CD4-positive, alpha-beta T cell (primary cell): ENCODE measurements at regions not wholly inside any gene's neighbourhood (a gene's known extent, or its start where the extent isn't known, plus 50 kb on each side); places are given as distances from the start of the nearest gene placed in this dataset.

Experiments
- ATAC-seq: fragments of 200-7000 bp; cut with Tn5 transposase; one replicate; pipeline ENCODE4 v1.10.0; 2022; ENCODE audit warnings: mild to moderate bottlenecking; ENCODE audit not compliant: poor library complexity
- CTCF ChIA-PET: fragments of 350-600 bp; sonication (Branson Sonifier 250); formaldehyde crosslinking; loops from one replicate; lab custom pipeline; 2021; ENCODE audit warnings: antibody characterized with exemption, inconsistent platforms; lab: Charles Lee
- POLR2A ChIA-PET: fragments of 350-600 bp; sonication (Branson Sonifier 250); formaldehyde crosslinking; loops from one replicate; lab custom pipeline; 2021; ENCODE audit warnings: antibody characterized with exemption, inconsistent platforms; lab: Charles Lee
- DNase-seq, 14 experiments: peaks; one replicate each; pipeline ENCODE4 v3.0.0-alpha.2; 2013 to 2020; ENCODE audit warnings: mixed read lengths in 2 of 14
- H3K27ac ChIP-seq, 2 donors: one replicate each; pipeline versions ENCODE4 v1.5.1 to v1.7.0; 2013; ENCODE audit warnings: low read length in 2 of 2, low read depth in 1 of 2, mild to moderate bottlenecking in 1 of 2
- H3K27me3 ChIP-seq, 2 experiments: 1 replicate in 1 of 2; 2 replicates in 1 of 2; pipeline versions ENCODE4 v1.6.1 to v1.7.0; 2013; ENCODE audit warnings: low read length in 2 of 2, control low read depth in 1 of 2, mild to moderate bottlenecking in 1 of 2, moderate library complexity in 1 of 2; ENCODE audit not compliant: insufficient read depth in 2 of 2, control insufficient read depth in 1 of 2
- H3K36me3 ChIP-seq: one replicate; pipeline ENCODE4 v1.6.1; 2013; ENCODE audit warnings: low read length, control low read depth; ENCODE audit not compliant: insufficient read depth
- H3K4me1 ChIP-seq: one replicate; pipeline ENCODE4 v1.6.1; 2013; ENCODE audit warnings: low read length, control low read depth; ENCODE audit not compliant: insufficient read depth
- H3K4me3 ChIP-seq: one replicate; pipeline ENCODE4 v1.5.1; 2013; ENCODE audit warnings: mild to moderate bottlenecking, low read length, moderate library complexity
- H3K9me3 ChIP-seq, 2 experiments: 1 replicate in 1 of 2; 2 replicates in 1 of 2; pipeline versions ENCODE4 v1.6.1 to v1.7.0; 2013; ENCODE audit warnings: low read length in 2 of 2, mild to moderate bottlenecking in 2 of 2, control low read depth in 1 of 2, moderate library complexity in 1 of 2; ENCODE audit not compliant: control insufficient read depth in 1 of 2, insufficient read depth in 1 of 2
- H3K27ac Mint-ChIP-seq: one replicate; pipeline ENCODE4 v1.8.0; 2020; ENCODE audit warnings: mixed read lengths
- H3K27me3 Mint-ChIP-seq: one replicate; pipeline ENCODE4 v1.8.0; 2021; ENCODE audit warnings: mixed read lengths
- H3K36me3 Mint-ChIP-seq: one replicate; pipeline ENCODE4 v1.8.0; 2021; ENCODE audit warnings: low read depth, mixed read lengths
- H3K4me1 Mint-ChIP-seq: one replicate; pipeline ENCODE4 v1.8.0; 2021; ENCODE audit warnings: low read depth, mixed read lengths
- H3K4me3 Mint-ChIP-seq: one replicate; pipeline ENCODE4 v1.8.0; 2020; ENCODE audit warnings: mild to moderate bottlenecking, mixed read lengths
- H3K9me3 Mint-ChIP-seq: one replicate; pipeline ENCODE4 v1.8.0; 2020; ENCODE audit warnings: mixed read lengths
- CTCF ChIP-seq: fragments of 200-600 bp; IDR thresholded peaks from one replicate; pipeline ENCODE4 v1.8.0; 2022; ENCODE audit warnings: antibody characterized with exemption, mild to moderate bottlenecking
- intact Hi-C, 2 experiments: fragments of 100-400 bp; cut with DNase I in 1 of 2; cut with micrococcal nuclease in 1 of 2; formaldehyde crosslinking; loops; one replicate each; pipeline versions ENCODE4 v1.15.1 to v1.9.0; 2023 to 2025; cut with DNase I, micrococcal nuclease

GRCh38 chr1:214715126-214715525 lies 112.1 kb downstream of the CENPF start:
- no peaks in the 10 kb centered on the region for H3K4me1 Mint-ChIP-seq
- no peak for TF ChIP-seq CTCF
- Histone ChIP-seq H3K27ac (no peak overlapping the region), H3K9me3 (no peaks in the 10 kb centered on the region), H3K4me3 (no peak overlapping the region), H3K27me3 (peaks cover 0 to 5% of the 10 kb centered on the region in 2 experiments), H3K4me1 (no peaks in the 10 kb centered on the region), H3K36me3 (no peaks in the 10 kb centered on the region)
- no peak for DNase-seq
- ChIA-PET CTCF (no interaction called here), POLR2A (no interaction called here)
- no peaks in the 10 kb centered on the region for H3K9me3 Mint-ChIP-seq
- intact Hi-C loops, result no loop called here
- H3K4me3 Mint-ChIP-seq, result no peak overlapping the region
- H3K27ac Mint-ChIP-seq, result no peak overlapping the region
- peaks cover 10% of the 10 kb centered on the region for H3K27me3 Mint-ChIP-seq
- no peaks in the 10 kb centered on the region for H3K36me3 Mint-ChIP-seq
- no peak for ATAC-seq

GRCh38 chr1:214717351-214717750 lies 114.4 kb downstream of the CENPF start:
- no peak for DNase-seq
- no peak for ATAC-seq
- CTCF ChIA-PET, result no interaction called here
- H3K4me3 ChIP-seq, result no peak overlapping the region
- H3K27me3 Mint-ChIP-seq, result peaks cover 10% of the 10 kb centered on the region
- H3K4me1 Mint-ChIP-seq, result no peaks in the 10 kb centered on the region
- TF ChIP-seq CTCF, result no peak
- no peak overlapping the region for H3K4me3 Mint-ChIP-seq
- POLR2A ChIA-PET, result no interaction called here
- H3K36me3 Mint-ChIP-seq, result no peaks in the 10 kb centered on the region
- no peaks in the 10 kb centered on the region for H3K36me3 ChIP-seq
- no peak overlapping the region for H3K27ac Mint-ChIP-seq
- H3K27ac ChIP-seq, result no peak overlapping the region
- intact Hi-C loops, result no loop called here
- no peaks in the 10 kb centered on the region for H3K4me1 ChIP-seq
- no peaks in the 10 kb centered on the region for H3K9me3 ChIP-seq
- no peaks in the 10 kb centered on the region for H3K9me3 Mint-ChIP-seq
- peaks cover 0 to 5% of the 10 kb centered on the region in 2 experiments for H3K27me3 ChIP-seq

- Histone ChIP-seq H3K9me3 (no peaks in the 10 kb centered on the region), H3K27ac (no peak overlapping the region), H3K4me1 (no peaks in the 10 kb centered on the region), H3K4me3 (no peak overlapping the region), H3K27me3 (no peaks in the 10 kb centered on the region), H3K36me3 (no peaks in the 10 kb centered on the region)
- H3K27me3 Mint-ChIP-seq, result peaks cover 10% of the 10 kb centered on the region
- ChIA-PET CTCF (no interaction called here), POLR2A (no interaction called here)
- intact Hi-C loops, result no loop called here
- no peak for TF ChIP-seq CTCF
- H3K4me3 Mint-ChIP-seq, result no peak overlapping the region
- peaks cover 4% of the 10 kb centered on the region for H3K9me3 Mint-ChIP-seq
- ATAC-seq (no peak), DNase-seq (no peak)
- no peak overlapping the region for H3K27ac Mint-ChIP-seq
- H3K36me3 Mint-ChIP-seq, result no peaks in the 10 kb centered on the region
- H3K4me1 Mint-ChIP-seq, result no peaks in the 10 kb centered on the region
These were observed 115.7 kb downstream of the CENPF start for GRCh38 chr1:214718724-214719123.
